ENCODE measurements at regions not wholly inside any gene's neighbourhood (a gene's known extent, or its start where the extent isn't known, plus 50 kb on each side); places are given as distances from the start of the nearest gene placed in this dataset.
"Not testable (repeated sequence)": the region's sequence is repeated elsewhere in the genome, so short reads cannot be mapped to it uniquely, and the experiment has no call there.

DNA sequence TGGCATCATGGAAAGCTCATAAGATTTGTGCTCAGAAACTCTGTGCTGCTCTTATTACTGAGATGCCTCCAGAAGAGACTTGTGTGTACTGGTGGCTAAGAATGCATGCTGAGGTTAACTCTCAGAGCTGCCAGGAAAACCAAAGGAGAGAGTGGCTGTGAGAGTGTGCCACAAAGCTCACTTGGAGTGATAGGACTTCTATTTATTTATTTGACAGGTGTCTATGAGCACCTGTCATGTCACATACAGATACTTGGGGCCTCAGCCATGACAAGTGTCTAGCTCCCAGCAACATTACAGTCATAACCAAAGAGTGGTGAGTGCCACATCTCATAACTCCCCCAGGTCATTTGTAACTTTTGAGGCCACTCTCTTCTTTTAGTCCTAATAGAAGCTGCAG lies 72.2 kb upstream of the ZNG1B start:
- TF ChIP-seq, protein P1, sequence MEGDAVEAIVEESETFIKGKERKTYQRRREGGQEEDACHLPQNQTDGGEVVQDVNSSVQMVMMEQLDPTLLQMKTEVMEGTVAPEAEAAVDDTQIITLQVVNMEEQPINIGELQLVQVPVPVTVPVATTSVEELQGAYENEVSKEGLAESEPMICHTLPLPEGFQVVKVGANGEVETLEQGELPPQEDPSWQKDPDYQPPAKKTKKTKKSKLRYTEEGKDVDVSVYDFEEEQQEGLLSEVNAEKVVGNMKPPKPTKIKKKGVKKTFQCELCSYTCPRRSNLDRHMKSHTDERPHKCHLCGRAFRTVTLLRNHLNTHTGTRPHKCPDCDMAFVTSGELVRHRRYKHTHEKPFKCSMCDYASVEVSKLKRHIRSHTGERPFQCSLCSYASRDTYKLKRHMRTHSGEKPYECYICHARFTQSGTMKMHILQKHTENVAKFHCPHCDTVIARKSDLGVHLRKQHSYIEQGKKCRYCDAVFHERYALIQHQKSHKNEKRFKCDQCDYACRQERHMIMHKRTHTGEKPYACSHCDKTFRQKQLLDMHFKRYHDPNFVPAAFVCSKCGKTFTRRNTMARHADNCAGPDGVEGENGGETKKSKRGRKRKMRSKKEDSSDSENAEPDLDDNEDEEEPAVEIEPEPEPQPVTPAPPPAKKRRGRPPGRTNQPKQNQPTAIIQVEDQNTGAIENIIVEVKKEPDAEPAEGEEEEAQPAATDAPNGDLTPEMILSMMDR (IDR thresholded peaks at IDR 0.05), result not testable (repeated sequence)
- TF ChIP-seq EZH2 (IDR thresholded peaks at IDR 0.05; ENCODE audit: borderline replicate concordance, insufficient read depth, low read depth, low read length, poor library complexity, severe bottlenecking), result not testable (repeated sequence)
